GM19043 (cell line): ENCODE measurements at regions not wholly inside any gene's neighbourhood (a gene's known extent, or its start where the extent isn't known, plus 50 kb on each side); places are given as distances from the start of the nearest gene placed in this dataset.

ENCODE experiments used
- ATAC-seq: cut with Tn5 transposase; IDR thresholded peaks from one replicate; pipeline ENCODE4 v1.9.1; 2021; ENCODE audit warnings: low read depth; ENCODE audit not compliant: unreplicated experiment

GRCh38 chr12:34390846-34391700 is 368.8 kb downstream of the ALG10 start:
- no peak for ATAC-seq

GRCh38 chr12:34391771-34392581 is 369.7 kb downstream of the ALG10 start:
- ATAC-seq: no peak

GRCh38 chr12:34392741-34393085 is 370.4 kb downstream of the ALG10 start:
- ATAC-seq: no peak

- ATAC-seq: no peak
These were observed 371.0 kb downstream of the ALG10 start for GRCh38 chr12:34393086-34393820.

- no peak for ATAC-seq
These were observed 371.5 kb downstream of the ALG10 start for GRCh38 chr12:34393821-34394150.

GRCh38 chr12:34394211-34395055 is 372.1 kb downstream of the ALG10 start:
- ATAC-seq: no peak

- ATAC-seq: no peak
These were observed 373.0 kb downstream of the ALG10 start for GRCh38 chr12:34395056-34396005.

GRCh38 chr12:34396006-34396860 is 373.9 kb downstream of the ALG10 start:
- ATAC-seq: no peak

GRCh38 chr12:34396861-34397590 is 374.7 kb downstream of the ALG10 start:
- no peak for ATAC-seq

- no peak for ATAC-seq
These were observed 375.5 kb downstream of the ALG10 start for GRCh38 chr12:34397591-34398365.

- no peak for ATAC-seq
These were observed 376.0 kb downstream of the ALG10 start for GRCh38 chr12:34398366-34398705.

GRCh38 chr12:34398706-34399630 is 376.7 kb downstream of the ALG10 start:
- ATAC-seq: no peak

- no peak for ATAC-seq
These were observed 377.5 kb downstream of the ALG10 start for GRCh38 chr12:34399631-34400410.

GRCh38 chr12:34400411-34400881 is 378.1 kb downstream of the ALG10 start:
- ATAC-seq: no peak

- ATAC-seq: no peak
These were observed 378.8 kb downstream of the ALG10 start for GRCh38 chr12:34400986-34401658.
